Fibroblast of lung (primary cell): ENCODE measurements at regions not wholly inside any gene's neighbourhood (a gene's known extent, or its start where the extent isn't known, plus 50 kb on each side); places are given as distances from the start of the nearest gene placed in this dataset.
"Not testable (repeated sequence)": the region's sequence is repeated elsewhere in the genome, so short reads cannot be mapped to it uniquely, and the experiment has no call there.

Experiments used
- DNase-seq, 2 donors: peaks; one replicate each; pipeline versions ENCODE4 v3.0.0 to v3.0.0-alpha.2; 2010; ENCODE audit warnings: low read depth in 2 of 2
- H2AFZ ChIP-seq: 2 replicates; pipeline ENCODE4 v1.5.1; 2012; ENCODE audit warnings: low read length, control low read depth, inconsistent platforms
- H3K27ac ChIP-seq: 2 replicates; pipeline ENCODE4 v1.5.1; 2011; ENCODE audit warnings: low read length, control low read depth; ENCODE audit not compliant: insufficient read depth
- H3K27me3 ChIP-seq: 2 replicates; pipeline ENCODE4 v1.5.1; 2011; ENCODE audit warnings: mild to moderate bottlenecking, low read length; ENCODE audit not compliant: control insufficient read depth, insufficient read depth
- H3K36me3 ChIP-seq: 2 replicates; pipeline ENCODE4 v1.5.1; 2011; ENCODE audit warnings: low read length; ENCODE audit not compliant: control insufficient read depth, insufficient read depth
- H3K4me1 ChIP-seq: 2 replicates; pipeline ENCODE4 v1.5.1; 2011; ENCODE audit warnings: low read length; ENCODE audit not compliant: control insufficient read depth, insufficient read depth; ENCODE audit errors: extremely low read depth
- H3K4me2 ChIP-seq: 2 replicates; pipeline ENCODE4 v1.5.1; 2011; ENCODE audit warnings: low read length, control low read depth; ENCODE audit not compliant: insufficient read depth; ENCODE audit errors: extremely low read depth
- H3K4me3 ChIP-seq, 4 experiments: fragments of 200-600 bp in 1 of 4; sonication (generic) in 1 of 4; replicated peaks in 1 of 4; 2 replicates each; pipeline ENCODE4 v1.5.1; 2011 to 2016; ENCODE audit warnings: low read length in 4 of 4, low read depth in 3 of 4, mild to moderate bottlenecking in 3 of 4, control low read depth in 2 of 4, inconsistent platforms in 1 of 4, mixed read lengths in 1 of 4; ENCODE audit not compliant: insufficient read depth in 1 of 4; ENCODE audit errors: control extremely low read depth in 1 of 4
- H3K79me2 ChIP-seq: 2 replicates; pipeline ENCODE4 v1.5.1; 2012; ENCODE audit warnings: mild to moderate bottlenecking, low read length, inconsistent platforms; ENCODE audit not compliant: control insufficient read depth, insufficient read depth
- H3K9ac ChIP-seq: 2 replicates; pipeline ENCODE4 v1.5.1; 2011; ENCODE audit warnings: mild to moderate bottlenecking, low read length, control low read depth; ENCODE audit not compliant: insufficient read depth
- H3K9me3 ChIP-seq: 2 replicates; pipeline ENCODE4 v1.5.1; 2012; ENCODE audit warnings: low read depth, low read length; ENCODE audit not compliant: control insufficient read depth, insufficient read depth
- H4K20me1 ChIP-seq: 2 replicates; pipeline ENCODE4 v1.5.1; 2011; ENCODE audit warnings: low read length; ENCODE audit not compliant: control insufficient read depth, insufficient read depth; ENCODE audit errors: extremely low read depth
- CTCF ChIP-seq, 2 donors: IDR thresholded peaks in 1 of 2; conservative IDR thresholded peaks in 1 of 2; 1 replicate in 1 of 2; 2 replicates in 1 of 2; pipeline ENCODE4 v1.5.1; 2011 to 2012; ENCODE audit warnings: low read length in 2 of 2, control low read depth in 1 of 2, inconsistent platforms in 1 of 2, low read depth in 1 of 2, mild to moderate bottlenecking in 1 of 2
- EZH2 ChIP-seq: IDR thresholded peaks from 2 replicates; pipeline ENCODE4 v1.5.1; 2012; ENCODE audit warnings: low read length, control low read depth, mild to moderate bottlenecking; ENCODE audit errors: missing control alignments

- no peak for DNase-seq
- Histone ChIP-seq H2AFZ (no peak overlapping the region), H3K4me2 (no peak overlapping the region), H3K27me3 (no peaks in the 10 kb centered on the region), H3K9ac (no peak overlapping the region), H3K9me3 (no peaks in the 10 kb centered on the region), H3K27ac (no peak overlapping the region), H3K36me3 (no peaks in the 10 kb centered on the region), H3K4me3 (no peak overlapping the region), H3K79me2 (no peaks in the 10 kb centered on the region), H3K4me1 (no peaks in the 10 kb centered on the region), H4K20me1 (no peaks in the 10 kb centered on the region)
- TF ChIP-seq CTCF (conservative IDR thresholded peaks at IDR 0.05 in 1 of 2, IDR thresholded peaks at IDR 0.05 in 1 of 2; ENCODE audit: low read depth in 1 of 2, low read length in 2 of 2) (no peak), EZH2 (no peak)
Measured at GRCh38 chr2:51780353-51780752, 748.4 kb upstream of the NRXN1 start.

DNA sequence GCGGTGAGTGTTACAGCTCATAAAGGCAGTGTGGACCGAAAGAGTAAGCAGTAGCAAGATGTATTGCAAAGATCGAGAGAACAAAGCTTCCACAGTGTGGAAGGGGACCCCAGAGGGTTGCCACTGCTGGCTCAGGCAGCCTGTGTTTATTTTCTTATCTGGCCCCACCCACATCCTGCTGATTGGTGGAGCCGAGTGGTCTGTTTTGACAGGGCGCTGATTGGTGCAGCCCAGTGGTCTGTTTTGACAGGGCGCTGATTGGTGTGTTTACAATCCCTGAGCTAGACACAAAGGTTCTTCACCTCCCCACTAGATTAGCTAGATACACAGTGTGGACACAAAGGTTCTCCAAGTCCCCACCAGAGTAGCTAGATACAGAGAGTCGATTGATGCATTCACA is 747.8 kb upstream of the NRXN1 start:
- H3K4me1 ChIP-seq, H3K4me3 ChIP-seq, H2AFZ ChIP-seq, H3K36me3 ChIP-seq, H3K9ac ChIP-seq, H3K27ac ChIP-seq, H4K20me1 ChIP-seq, H3K9me3 ChIP-seq, DNase-seq, H3K79me2 ChIP-seq, H3K4me2 ChIP-seq, H3K27me3 ChIP-seq: not testable (repeated sequence)

DNA sequence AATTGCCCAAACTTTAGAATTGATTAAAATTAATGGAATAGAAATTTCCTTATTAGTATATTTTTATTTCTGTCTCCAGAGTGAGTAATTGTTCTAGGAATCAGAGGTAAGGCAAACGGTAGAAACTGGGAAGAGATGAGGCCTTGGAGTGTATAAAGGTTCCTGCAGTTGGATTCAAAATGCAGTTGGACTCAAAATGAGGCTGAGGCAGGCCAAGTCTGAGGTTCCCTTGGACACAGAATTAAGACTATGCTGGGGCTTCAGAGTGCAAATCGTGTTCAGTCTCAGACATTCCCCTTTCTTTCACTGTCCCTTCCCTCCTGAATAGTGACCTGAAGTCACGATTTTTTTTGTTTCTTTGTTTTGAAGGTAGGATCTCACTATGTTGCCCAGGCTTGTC is 746.9 kb upstream of the NRXN1 start:
- Histone ChIP-seq H4K20me1 (no peaks in the 10 kb centered on the region), H3K4me3 (no peak overlapping the region), H3K4me2 (no peak overlapping the region), H3K27ac (no peak overlapping the region), H3K9me3 (no peaks in the 10 kb centered on the region), H3K36me3 (no peaks in the 10 kb centered on the region), H3K27me3 (no peaks in the 10 kb centered on the region), H2AFZ (no peak overlapping the region), H3K4me1 (no peaks in the 10 kb centered on the region), H3K9ac (no peak overlapping the region), H3K79me2 (no peaks in the 10 kb centered on the region)
- TF ChIP-seq EZH2 (no peak), CTCF (conservative IDR thresholded peaks at IDR 0.05 in 1 of 2, IDR thresholded peaks at IDR 0.05 in 1 of 2; ENCODE audit: low read depth in 1 of 2, low read length in 2 of 2) (no peak)
- DNase-seq = no peak

DNA sequence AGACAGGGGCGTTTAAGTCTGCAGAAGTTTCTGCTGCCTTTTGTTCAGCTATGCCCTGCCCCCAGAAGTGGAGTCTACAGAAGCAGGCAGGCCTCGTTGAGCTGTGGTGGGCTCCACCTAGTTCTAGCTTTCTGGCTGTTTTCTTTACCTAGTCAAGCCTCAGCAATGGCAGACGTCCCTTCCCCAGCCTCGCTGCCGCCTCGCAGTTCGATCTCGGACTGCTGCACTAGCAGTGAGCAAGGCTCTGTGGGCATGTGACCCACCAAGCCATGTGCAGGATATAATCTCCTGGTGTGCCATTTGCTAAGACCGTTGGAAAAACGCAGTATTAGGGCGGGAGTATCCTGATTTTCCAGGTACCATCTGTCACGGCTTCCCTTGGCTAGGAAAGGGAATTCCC is 742.7 kb upstream of the NRXN1 start:
- not testable (repeated sequence) for H2AFZ ChIP-seq, H4K20me1 ChIP-seq, H3K9ac ChIP-seq, H3K4me3 ChIP-seq, H3K36me3 ChIP-seq, DNase-seq, H3K27ac ChIP-seq, H3K9me3 ChIP-seq, H3K4me1 ChIP-seq, H3K4me2 ChIP-seq, H3K27me3 ChIP-seq, H3K79me2 ChIP-seq
